HG03354 (cell line): ENCODE measurements at regions not wholly inside any gene's neighbourhood (a gene's known extent, or its start where the extent isn't known, plus 50 kb on each side); places are given as distances from the start of the nearest gene placed in this dataset.

Source experiments
- ATAC-seq: cut with Tn5 transposase; IDR thresholded peaks from one replicate; pipeline ENCODE4 v1.9.1; 2021; ENCODE audit warnings: mild to moderate bottlenecking; ENCODE audit not compliant: unreplicated experiment, poor library complexity, severe bottlenecking

DNA sequence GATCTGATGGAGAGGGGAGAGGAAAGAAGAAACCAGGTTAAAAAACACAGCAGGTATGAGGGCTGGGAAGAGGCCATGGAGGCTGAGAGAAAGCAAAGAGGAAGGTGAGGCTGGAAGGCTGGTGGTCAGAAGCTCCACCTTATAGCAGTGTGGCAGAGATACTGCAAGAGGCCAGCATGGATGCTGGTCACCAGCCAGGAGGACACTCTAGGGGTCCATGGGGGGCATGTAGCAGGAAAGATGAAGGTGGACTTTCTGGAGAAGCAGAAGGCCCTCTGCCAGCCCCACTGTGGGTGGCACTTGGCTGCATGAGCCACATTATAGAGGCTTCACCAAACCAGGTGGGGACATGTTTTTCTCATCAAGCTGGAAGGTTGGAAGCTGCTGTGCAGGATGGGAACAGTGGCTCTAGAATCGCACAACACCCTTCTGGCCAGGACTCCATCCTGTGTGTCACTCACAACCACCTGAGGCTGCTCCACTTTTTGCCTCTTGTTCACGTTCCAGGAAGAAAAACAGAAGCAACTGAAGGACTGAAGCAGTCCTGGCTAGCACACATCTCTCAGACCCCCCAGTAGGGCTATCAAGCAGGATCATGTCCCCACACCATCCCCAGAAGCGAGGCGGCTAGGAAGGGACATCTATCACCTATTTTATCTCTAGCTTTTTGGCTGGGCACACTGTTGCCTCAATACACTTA is 587.5 kb upstream of the MGMT start:
- no peak for ATAC-seq

DNA sequence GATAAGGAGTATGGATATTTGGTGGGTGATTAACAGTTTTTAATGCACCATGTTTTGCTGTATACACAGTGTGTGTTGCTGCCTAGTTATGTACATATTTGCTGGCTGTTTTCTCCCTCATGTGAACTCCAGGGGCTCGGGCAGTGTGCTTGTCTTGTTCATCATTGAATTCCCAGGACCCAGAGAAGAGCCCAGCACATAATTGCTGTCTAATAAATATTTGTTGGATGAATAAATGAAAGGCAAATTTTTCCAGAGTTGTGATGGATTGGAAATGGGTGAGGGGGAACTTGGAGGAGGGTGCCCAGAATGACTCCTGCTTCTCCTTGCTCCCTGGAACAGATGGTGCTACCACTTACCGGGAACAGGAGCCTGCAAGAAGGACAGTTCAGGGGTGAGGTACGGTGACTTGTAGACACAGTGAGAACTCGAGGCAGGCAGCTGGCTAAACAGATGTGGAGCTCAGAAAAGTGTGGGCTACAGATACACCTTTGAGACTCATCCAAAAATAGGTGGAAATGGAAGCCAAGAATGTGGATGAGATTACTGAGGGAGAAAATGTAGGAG is 586.8 kb upstream of the MGMT start:
- no peak for ATAC-seq

DNA sequence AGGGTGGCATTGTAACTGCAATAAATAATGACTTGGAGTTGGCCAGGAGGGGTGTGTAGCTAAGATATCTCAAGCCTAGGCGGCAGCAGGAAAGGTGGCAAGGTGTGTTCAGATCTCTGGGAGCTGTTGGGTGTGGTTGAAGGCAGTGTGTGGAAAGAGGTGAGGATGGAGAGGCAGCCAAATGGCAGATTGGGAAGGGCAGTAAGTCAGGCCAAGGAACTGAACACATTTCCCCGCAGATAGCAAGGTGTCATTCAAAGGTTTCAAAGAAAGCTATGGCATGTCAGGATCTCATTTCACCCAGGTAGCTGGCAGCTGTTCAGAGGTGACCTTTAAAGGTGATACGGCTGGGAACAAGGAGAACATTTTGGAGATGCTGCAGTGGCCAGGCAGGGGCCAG is 586.0 kb upstream of the MGMT start:
- ATAC-seq, result no peak

DNA sequence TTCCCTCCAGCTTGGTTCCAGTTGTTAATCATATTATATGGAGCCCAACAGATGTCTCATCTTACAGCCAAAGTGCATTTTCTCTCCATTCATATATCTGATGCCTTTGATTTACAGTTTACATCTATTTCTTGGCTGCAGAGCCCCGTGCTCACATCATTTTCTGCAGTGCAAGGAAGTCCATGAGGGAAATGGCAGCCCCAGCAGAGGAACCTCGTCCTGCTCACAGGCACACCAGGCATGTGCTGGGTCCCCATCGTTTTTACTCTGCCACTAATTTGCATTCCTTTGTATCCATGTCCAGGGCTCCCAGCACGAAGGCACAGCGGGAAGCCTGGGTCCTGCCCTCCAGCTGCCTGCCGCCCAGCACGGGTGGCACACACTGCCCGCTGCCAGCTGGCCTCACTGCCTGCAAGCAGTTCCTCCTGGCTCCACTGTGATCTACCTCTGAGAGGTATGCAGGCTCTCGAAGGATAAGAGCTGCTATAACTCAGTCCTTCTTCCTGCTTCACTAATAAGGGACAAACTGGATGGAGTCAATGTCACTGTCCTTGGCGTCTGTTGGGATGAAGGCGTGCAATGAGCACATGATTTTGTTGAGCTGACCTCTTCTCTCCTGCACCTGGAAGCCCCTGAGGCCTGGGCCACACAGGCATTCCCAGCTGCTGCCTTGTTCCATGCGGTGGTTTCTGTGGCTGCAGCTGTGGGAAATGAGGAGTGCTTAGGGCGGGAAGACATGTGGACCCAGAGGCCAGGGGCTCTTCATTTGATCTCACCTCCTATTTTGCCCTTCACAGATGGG is 583.6 kb upstream of the MGMT start:
- no peak for ATAC-seq

DNA sequence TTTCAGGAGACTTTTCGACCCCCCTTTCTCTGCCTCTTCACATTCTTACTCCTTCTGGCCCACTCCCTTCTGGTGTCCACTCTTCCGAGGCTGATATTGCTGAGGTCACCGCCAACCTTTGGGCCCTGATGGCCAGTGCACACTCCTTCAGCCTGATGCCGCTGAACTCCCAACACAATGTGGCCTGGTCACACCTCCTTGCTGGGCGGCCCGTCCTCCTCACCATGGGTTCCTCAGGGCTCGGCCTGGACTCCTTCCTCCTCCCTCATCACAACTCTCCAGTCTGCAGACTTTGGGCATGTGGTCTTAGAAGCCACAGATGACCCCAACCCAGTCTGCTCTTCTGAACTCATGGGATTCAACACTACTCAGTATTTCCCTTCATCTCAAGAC is 583.0 kb upstream of the MGMT start:
- no peak for ATAC-seq

DNA sequence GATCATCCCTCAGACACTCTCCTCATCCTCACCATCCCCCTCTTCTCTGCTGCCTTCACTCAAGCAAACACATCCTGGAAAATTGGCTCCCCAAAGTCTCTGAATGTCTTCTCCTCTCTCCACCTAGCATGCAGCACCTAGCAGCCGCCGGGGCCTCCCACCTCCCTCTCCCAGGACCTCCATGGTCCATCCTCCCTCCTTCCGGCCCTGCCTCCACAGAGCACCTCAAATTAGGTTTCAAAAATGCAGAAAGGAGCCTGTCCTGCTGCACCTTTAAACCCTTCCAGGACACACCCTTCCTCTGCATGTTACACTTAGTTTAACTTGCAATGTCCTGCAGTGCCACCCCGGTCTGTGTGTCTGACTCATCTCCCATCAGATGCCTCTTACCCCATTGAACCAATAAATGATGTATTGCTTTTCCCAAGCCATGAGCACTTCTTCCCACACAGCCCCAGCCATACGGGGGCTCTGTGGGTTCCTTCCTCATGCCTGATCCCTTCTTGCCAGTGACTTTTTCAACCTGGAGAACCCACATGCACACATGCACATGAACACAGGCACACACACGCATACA is 582.5 kb upstream of the MGMT start:
- ATAC-seq, result no peak

DNA sequence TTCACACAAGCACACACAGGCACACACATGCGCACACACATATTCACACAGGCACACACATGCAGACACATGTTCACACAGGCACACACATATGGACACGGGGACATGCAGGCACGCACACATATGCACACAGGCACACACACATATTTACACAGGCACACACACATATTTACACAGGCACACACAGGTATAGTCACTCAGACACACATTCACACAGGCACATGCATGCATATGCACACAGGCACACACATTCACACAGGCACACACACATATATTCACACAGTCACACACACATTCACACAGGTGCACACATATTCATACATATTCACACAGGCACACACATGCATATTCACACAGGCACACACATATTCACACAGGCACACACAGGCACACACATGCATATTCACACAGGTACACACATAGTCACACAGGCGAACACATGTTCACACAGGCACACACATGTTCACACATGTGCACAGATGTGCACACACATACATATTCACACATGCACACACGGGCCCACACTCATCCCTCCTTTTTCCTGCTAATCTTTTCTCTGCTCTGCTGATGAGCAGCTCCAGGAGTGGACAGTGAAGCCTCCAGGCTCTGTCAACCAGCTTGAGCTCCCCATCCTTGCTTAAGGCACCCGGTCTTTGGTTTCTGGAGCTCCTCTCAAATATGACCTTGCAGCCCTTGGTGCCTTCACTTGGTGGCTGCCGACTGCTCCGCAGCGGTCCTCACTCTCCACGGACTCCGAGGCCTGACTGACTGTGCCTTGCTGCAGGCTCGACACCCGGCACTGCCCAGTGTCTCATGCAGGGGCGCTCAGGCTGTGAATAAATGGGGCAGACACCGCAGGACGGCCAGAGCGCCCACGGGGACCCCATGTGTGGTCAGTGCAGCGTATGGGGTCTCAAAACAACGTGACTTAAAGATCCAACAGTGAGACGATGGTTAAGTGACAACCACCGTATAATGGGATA is 581.2 kb upstream of the MGMT start:
- ATAC-seq, result no peak

DNA sequence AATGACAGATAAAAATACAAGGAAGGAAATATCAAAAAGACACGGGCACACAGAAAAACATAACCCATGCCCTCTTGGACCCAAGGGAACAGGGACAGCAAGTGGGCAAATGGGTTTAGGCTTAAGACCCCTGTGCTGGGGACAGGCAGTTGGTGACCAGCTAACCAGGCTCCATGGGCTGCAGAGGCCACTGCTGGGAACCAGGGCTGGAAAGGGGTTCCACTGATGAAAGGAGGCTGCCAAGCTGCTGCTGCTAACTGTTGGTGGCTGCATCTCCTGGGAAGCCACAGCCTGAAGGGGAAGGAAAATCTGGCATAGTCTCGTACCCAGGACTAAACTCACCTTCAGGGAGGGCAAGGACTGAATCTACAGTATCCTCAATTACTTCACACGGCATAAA is 579.2 kb upstream of the MGMT start:
- no peak for ATAC-seq

DNA sequence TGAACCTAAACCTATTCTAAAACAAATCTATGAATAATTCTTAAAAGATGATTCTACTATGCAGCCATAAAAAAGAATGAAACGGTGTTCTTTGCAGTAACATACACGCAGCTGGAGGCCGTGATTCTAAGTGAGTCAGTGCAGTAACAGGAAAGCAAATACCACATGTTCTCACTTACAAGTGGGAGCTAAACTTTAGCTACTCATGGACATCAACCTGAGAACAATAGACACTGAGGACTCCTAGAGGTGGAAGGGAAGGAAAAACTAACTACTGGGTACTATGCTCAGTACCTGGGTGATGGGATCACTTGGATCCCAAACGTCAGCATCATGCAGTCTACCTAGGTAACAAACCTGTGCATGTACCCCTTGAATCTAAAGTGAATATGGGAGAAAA is 575.0 kb upstream of the MGMT start:
- no peak for ATAC-seq

DNA sequence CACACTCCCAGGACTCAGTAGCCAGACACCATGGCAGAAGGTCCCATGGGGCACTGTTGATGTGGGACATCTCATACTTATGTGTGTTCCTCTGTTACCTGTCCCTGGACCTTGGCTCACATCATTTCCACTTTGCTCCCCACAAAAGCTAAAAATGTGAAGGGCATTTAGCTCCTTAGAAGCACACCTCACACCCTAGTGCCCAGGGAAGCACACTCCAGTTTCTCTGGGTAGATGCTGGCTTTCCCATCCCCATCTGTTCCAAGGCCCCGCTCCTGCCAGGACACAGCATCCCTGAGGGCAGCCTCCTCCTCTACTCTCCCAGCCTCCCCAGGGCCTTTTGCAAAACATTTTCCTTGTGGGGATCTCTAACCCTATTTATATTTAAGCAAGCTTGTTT is 572.4 kb upstream of the MGMT start:
- ATAC-seq, result no peak

DNA sequence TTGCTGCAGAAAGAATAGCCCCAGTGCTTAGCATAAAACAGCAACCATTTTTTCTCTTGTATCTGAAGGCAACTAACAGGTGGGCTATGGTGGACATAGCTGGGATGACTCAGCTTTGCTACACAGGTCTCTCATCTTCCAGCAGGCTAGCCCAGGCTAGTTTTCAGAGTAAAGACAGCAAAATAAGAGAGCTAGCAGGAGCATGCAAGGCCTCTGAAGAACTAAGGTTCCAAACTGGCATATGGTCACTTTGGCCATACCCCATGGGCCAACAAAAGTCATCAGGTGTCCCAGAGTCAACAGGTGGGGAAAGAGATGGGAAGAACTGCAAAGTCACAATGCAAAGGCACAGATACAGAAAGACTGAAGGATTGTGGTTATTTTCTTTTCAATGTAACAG is 571.6 kb upstream of the MGMT start:
- no peak for ATAC-seq

DNA sequence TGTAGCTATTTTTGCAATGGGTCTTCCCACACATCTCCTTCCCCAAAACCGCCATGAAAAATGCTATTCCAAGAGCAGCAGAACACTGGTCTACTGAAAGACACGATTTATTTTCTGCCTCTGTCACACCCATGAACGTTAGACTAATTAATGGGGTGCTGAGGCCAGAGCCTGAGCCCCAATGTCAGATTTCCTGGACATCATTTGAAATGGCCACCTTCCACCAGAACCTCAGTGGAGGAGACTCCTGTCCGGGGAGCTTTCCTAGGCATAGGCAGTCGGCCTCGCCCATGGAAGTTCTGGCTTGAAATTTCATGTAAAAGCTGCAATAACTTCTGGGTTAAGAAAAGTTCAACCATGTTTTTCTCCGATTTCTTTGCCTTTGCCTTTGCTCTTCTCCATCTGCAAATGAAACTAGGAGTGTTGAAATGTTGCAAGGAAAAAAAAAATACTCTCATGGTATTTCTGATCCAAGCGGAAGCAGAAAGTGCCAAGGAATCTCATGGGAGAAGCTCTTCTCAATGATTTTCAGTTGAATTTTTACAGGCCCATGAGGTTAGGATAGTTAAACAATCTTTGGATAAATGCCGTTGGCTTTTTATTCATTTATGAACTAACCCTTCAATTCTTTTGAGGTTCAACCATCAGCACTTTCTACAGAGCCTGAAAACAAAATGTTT is 570.8 kb upstream of the MGMT start:
- ATAC-seq, result no peak

DNA sequence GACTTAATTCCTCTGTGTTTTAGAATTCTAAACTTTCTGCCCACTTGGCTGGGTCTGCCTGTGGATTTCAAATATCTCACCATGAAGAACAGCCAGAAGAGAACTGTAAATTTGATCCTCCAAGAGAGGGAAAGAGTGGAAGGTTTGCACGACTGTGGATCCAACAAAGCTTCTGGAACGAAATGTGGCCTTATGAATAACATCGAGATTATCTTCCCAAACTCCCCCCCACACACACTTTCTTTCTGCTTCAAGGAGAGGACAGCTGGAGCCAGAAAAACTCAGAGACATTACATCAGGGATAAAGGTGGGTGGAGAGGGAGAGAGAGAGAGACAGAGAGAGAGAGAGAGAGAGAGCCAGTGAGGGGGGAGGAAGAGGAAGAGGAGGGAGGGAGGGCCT is 570.1 kb upstream of the MGMT start:
- ATAC-seq, result no peak

DNA sequence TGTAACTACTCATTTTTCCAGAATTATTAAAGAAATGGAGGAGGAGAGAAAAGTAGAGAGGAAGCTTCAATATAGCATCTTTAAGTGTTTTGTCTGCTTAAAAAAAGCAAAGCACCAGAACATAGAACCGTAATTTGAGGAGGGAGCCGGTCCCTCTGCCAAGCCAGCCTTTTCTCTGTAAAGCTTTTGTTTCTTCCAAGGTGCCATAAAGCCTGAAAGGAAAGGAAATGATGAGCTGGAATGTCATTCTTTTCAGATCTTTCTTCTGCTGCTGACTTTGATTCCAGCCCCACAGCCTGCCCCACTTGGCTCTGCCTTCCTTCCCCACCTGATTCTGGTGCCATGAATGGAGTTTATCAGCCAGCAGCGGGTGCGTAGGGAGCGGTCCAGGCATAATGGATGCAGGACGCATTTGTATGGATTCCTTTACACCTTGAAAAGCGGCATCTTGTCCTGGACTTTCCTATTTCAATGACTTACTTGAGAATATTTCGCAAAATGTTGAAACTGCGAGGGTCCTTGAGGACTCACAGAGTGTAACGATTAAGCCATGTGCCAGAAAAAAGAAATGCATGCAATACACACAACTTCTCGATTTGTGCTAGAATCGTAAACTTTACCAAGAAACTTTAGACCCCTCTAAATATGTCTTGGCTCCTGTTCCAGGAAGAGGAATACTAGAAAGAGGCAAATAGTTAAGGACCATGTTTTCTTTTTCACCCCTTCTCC is 569.5 kb upstream of the MGMT start:
- ATAC-seq, result no peak

DNA sequence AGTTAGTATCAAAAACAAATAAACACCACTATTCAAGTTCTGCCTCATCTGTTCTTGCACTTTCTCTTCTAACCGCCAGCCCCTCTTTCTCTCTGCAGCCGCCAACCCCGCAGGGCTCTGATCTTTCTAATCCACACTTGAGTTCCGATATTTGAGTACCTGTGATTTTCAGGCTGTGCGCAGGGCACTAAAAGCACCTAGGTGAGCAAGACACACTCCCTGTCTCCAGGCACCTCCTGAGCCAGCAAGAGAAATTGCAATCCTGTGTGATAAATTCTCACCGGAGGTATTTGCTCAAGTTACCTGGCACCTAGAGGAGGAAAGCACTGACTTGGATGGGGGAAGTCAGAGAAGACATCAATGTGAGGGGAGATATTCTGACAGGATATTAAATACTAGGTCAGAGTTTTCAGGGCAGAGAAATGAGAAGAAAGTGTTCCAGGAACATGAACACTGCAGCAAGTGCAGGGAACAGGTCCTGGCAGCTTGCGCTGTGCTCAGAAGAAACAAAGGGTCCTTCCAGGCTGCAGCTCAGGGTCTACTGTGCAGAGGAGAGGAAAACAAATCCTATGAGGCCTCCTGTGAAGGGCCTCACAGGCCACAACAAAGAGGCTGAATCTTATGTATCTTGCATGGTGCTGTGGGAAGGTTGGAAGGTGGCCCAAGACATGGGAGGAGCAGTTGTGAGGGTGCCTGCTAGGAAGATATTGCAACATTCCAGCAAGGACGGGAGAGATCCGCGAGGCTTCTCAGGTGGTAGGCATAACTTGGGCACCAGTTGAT is 568.7 kb upstream of the MGMT start:
- no peak for ATAC-seq

DNA sequence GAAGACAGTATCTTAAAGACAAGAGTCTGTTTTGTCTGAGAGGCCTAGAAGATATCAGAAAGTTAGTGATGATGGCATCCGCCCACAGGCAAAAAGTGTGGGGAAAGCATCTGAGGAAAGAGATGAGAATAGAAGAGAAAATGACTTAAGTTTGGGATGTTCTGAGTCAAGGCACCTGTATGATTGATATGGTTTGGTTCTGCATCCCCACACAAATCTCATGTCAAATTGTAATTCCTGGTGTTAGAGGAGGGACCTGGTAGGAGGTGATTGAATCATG is 568.2 kb upstream of the MGMT start:
- no peak for ATAC-seq

DNA sequence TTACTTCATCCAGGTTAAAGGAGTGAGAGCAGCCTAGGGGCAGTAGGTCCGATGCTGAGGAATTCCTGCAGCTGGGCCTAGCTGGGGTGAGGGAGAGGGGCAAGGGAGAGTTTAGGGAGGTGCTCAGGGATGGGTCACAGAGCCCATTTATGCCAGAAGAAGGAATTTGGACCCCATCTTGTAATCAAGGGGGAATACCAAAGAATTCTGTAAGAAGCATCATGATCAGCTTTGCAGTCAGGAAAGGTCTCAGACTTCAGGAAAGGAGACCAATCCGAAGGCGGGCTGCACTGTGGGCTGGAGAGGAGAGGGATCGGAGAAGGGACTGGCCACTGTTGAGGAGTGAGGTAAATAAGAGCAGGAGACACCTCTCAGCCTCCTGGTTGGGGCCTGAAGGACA is 566.6 kb upstream of the MGMT start:
- no peak for ATAC-seq

DNA sequence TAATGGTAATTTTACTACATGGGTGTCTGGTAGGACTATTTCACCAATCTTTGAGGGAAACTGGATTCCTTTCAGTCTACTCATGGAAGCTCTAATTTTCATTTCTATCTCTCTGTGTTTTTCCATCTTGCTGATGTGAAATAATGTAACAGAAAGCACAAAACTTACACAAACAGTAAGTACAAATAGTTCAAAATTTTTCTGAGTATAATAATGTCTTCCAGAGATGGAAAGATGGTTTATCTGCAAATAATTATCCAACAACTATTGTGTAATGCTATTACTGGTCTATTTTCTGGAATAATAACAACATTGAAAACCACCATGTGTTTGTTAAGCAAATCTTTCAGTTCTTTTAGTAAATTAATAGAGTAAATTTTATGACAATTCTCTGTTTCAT is 565.8 kb upstream of the MGMT start:
- no peak for ATAC-seq
